HCT116 (cell line): ENCODE measurements at regions not wholly inside any gene's neighbourhood (a gene's known extent, or its start where the extent isn't known, plus 50 kb on each side); places are given as distances from the start of the nearest gene placed in this dataset.

ENCODE experiments used
- ATAC-seq: fragments of 200-7000 bp; cut with Tn5 transposase; 2 replicates; pipeline ENCODE4 v1.9.1; 2020; ENCODE audit warnings: mild to moderate bottlenecking, moderate library complexity
- BruUV-seq: library from RNA; stranded (reverse); fragments of 400-500 nt; replicated peaks from 2 replicates; lab custom pipeline; 2021; lab: Mats Ljungman, UMichigan
- CTCF ChIA-PET: fragments of 300-600 bp; sonication (Branson Sonifier 250); formaldehyde crosslinking; loops from one replicate; lab custom pipeline; 2021; ENCODE audit warnings: antibody characterized with exemption; lab: Charles Lee
- POLR2A ChIA-PET: fragments of 300-600, 350-600 bp; sonication (Branson Sonifier 250); formaldehyde crosslinking; loops from one replicate; lab custom pipeline; 2021; ENCODE audit warnings: antibody characterized with exemption; lab: Charles Lee
- RAD21 ChIA-PET, 2 experiments: fragments of 300-600 bp; sonication (Branson Sonifier 250); formaldehyde crosslinking; loops; one replicate each; lab custom pipeline; 2023; ENCODE audit warnings: low total read pairs in 2 of 2; ENCODE audit not compliant: uncharacterized antibody in 2 of 2, unreplicated experiment in 2 of 2, low non-redundant PET in 1 of 2; lab: Charles Lee
- DNase-seq: peaks from one replicate; pipeline ENCODE4 v3.0.0-alpha.2; 2010; ENCODE audit warnings: low read depth, low spot score
- H2AFZ ChIP-seq: fragments of 200-600 bp; shearing (Covaris generic), sonication (generic); 2 replicates; pipeline ENCODE4 v1.6.1; 2017; ENCODE audit warnings: low read depth, mixed run types, mixed read lengths, antibody characterized with exemption, low read length; ENCODE audit not compliant: poor library complexity, severe bottlenecking
- H3K27ac ChIP-seq: 2 replicates; pipeline ENCODE4 v1.5.1; 2012; ENCODE audit warnings: low read depth, low read length
- H3K27me3 ChIP-seq: fragments of 200-600 bp; sonication (generic); 2 replicates; pipeline ENCODE4 v1.6.1; 2016; ENCODE audit warnings: mixed run types, low read length, mixed read lengths; ENCODE audit not compliant: insufficient read depth
- H3K36me3 ChIP-seq, 2 experiments: fragments of 200-500 bp in 1 of 2; fragments of 200-600 bp in 1 of 2; sonication (Bioruptor generic) in 1 of 2; sonication (generic) in 1 of 2; 2 replicates each; pipeline versions ENCODE4 v1.5.1 to v1.6.1; 2014 to 2016; ENCODE audit warnings: low read length in 2 of 2, inconsistent platforms in 1 of 2, mixed read lengths in 1 of 2, mixed run types in 1 of 2; ENCODE audit not compliant: insufficient read depth in 2 of 2, control insufficient read depth in 1 of 2
- H3K4me1 ChIP-seq, 2 experiments: fragments of 200-600 bp in 1 of 2; sonication (generic) in 1 of 2; 2 replicates each; pipeline versions ENCODE4 v1.5.1 to v1.6.1; 2012 to 2017; ENCODE audit warnings: low read length in 2 of 2, inconsistent platforms in 1 of 2, mild to moderate bottlenecking in 1 of 2, mixed read lengths in 1 of 2, mixed run types in 1 of 2, moderate library complexity in 1 of 2; ENCODE audit not compliant: insufficient read depth in 2 of 2, control insufficient read depth in 1 of 2
- H3K4me2 ChIP-seq: fragments of 200-600 bp; sonication (generic); 2 replicates; pipeline ENCODE4 v1.6.1; 2017; ENCODE audit warnings: mixed run types, low read length, mixed read lengths
- H3K4me3 ChIP-seq, 2 experiments: fragments of 200-600 bp in 1 of 2; sonication (generic) in 1 of 2; replicated peaks in 1 of 2; 2 replicates each; pipeline ENCODE4 v1.5.1; 2011 to 2016; ENCODE audit warnings: low read length in 2 of 2, control low read depth in 1 of 2, low read depth in 1 of 2, mild to moderate bottlenecking in 1 of 2, mixed read lengths in 1 of 2, mixed run types in 1 of 2
- H3K79me2 ChIP-seq: fragments of 200-600 bp; sonication (generic); 2 replicates; pipeline ENCODE4 v1.6.1; 2017; ENCODE audit warnings: mild to moderate bottlenecking, mixed run types, low read length, moderate library complexity, mixed read lengths; ENCODE audit not compliant: insufficient read depth
- H3K9ac ChIP-seq: fragments of 200-600 bp; sonication (generic); 2 replicates; pipeline ENCODE4 v1.6.1; 2016; ENCODE audit warnings: low read length, mixed read lengths
- H3K9me2 ChIP-seq: fragments of 200-600 bp; sonication (generic), shearing (Covaris generic); 2 replicates; pipeline ENCODE4 v1.6.1; 2017; ENCODE audit warnings: mixed run types, mild to moderate bottlenecking, moderate library complexity; ENCODE audit not compliant: insufficient read depth
- H3K9me3 ChIP-seq, 2 experiments: fragments of 200-500 bp in 1 of 2; fragments of 200-600 bp in 1 of 2; sonication (Bioruptor generic) in 1 of 2; sonication (generic) in 1 of 2; 2 replicates each; pipeline ENCODE4 v1.6.1; 2014 to 2017; ENCODE audit warnings: low read length in 2 of 2, mixed read lengths in 2 of 2, inconsistent platforms in 1 of 2, low read depth in 1 of 2, mild to moderate bottlenecking in 1 of 2, mixed run types in 1 of 2, moderate library complexity in 1 of 2; ENCODE audit not compliant: control insufficient read depth in 1 of 2, insufficient read depth in 1 of 2
- H4K20me1 ChIP-seq: fragments of 200-600 bp; sonication (generic), shearing (Covaris generic); 2 replicates; pipeline ENCODE4 v1.6.1; 2017; ENCODE audit warnings: mixed run types, mild to moderate bottlenecking, moderate library complexity; ENCODE audit not compliant: insufficient read depth
- CTCF ChIP-seq, 3 experiments: fragments of 200-600 bp in 1 of 3; sonication (generic) in 1 of 3; IDR thresholded peaks in 2 of 3; conservative IDR thresholded peaks in 1 of 3; 2 replicates each; pipeline ENCODE4 v1.5.1; 2012 to 2017; ENCODE audit warnings: low read depth in 2 of 3, low read length in 2 of 3, antibody characterized with exemption in 1 of 3, borderline replicate concordance in 1 of 3, control low read depth in 1 of 3, mild to moderate bottlenecking in 1 of 3, mixed read lengths in 1 of 3, mixed run types in 1 of 3, moderate library complexity in 1 of 3; ENCODE audit not compliant: insufficient read depth in 1 of 3
- RAD21 ChIP-seq: IDR thresholded peaks from 2 replicates; pipeline ENCODE4 v1.6.1; 2012; ENCODE audit warnings: low read depth, mild to moderate bottlenecking
- YY1 ChIP-seq: IDR thresholded peaks from 2 replicates; pipeline ENCODE4 v1.6.1; 2011; ENCODE audit warnings: low read length, low read depth, moderate library complexity, mild to moderate bottlenecking; ENCODE audit not compliant: insufficient replicate concordance; ENCODE audit errors: extremely low read depth
- intact Hi-C: fragments of 100-400 bp; cut with micrococcal nuclease; formaldehyde crosslinking; loops from 2 replicates; pipeline ENCODE4 v1.10.0; 2022

- Histone ChIP-seq H2AFZ (no peak overlapping the region), H3K4me2 (no peak overlapping the region), H3K4me3 (no peak overlapping the region), H3K27me3 (no peaks in the 10 kb centered on the region), H3K9ac (no peak overlapping the region), H3K9me3 (no peaks in the 10 kb centered on the region), H4K20me1 (no peaks in the 10 kb centered on the region), H3K27ac (no peak overlapping the region), H3K36me3 (no peaks in the 10 kb centered on the region), H3K4me1 (peaks cover 5 to 8% of the 10 kb centered on the region in 2 experiments; a peak in 2 of 4 replicates), H3K9me2 (no peaks in the 10 kb centered on the region), H3K79me2 (no peaks in the 10 kb centered on the region)
- ATAC-seq (peak; percentile 82), DNase-seq (no peak)
- peak in 1 of 3 experiments; percentile 16; a peak in 1 of 6 replicates for TF ChIP-seq CTCF (IDR thresholded peaks at IDR 0.05 in 2 of 3, conservative IDR thresholded peaks at IDR 0.05 in 1 of 3; ENCODE audit: borderline replicate concordance in 1 of 3, insufficient read depth in 1 of 3, low read depth in 2 of 3, low read length in 2 of 3)
- TF ChIP-seq RAD21 = peak; percentile 38
- TF ChIP-seq YY1 = no peak
- BruUV-seq = no TSS peak
- ChIA-PET POLR2A (interaction anchor here (0.6 kb wide), 1 partner anchor 17 kb away, joined by 3 read pairs; no protein-coding TSS in a partner anchor), RAD21 (no interaction called here), CTCF (no interaction called here)
- intact Hi-C loops = no loop called here
These were observed 666.4 kb upstream of the ZNF608 start for GRCh38 chr5:125412561-125413495.
